ENCODE measurements at regions not wholly inside any gene's neighbourhood (a gene's known extent, or its start where the extent isn't known, plus 50 kb on each side); places are given as distances from the start of the nearest gene placed in this dataset.
"Not testable (repeated sequence)": the region's sequence is repeated elsewhere in the genome, so short reads cannot be mapped to it uniquely, and the experiment has no call there.

DNA sequence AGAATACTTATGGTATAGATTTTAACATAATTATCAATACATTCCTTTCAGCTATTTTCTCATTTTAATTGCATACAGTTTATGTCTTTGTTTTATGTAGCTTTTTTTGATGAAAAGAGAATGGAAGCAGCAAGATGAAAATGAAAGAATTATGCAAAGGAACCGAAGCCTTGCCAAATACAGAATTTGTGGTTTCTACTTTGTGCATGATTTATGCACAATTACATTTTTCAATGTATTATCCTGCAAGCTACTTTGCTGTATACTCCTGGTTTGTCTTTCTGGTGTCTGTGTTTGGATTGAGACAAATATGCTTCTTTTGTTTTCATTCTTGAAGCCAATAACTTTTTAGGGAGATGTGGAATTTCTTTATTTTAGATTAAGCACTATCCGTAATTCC lies 1642.6 kb upstream of the CELF4 start:
- DNase-seq: no peak

- DNase-seq: not testable (repeated sequence)
Measured at GRCh38 chr18:39206398-39207103, 1641.0 kb upstream of the CELF4 start.

- DNase-seq: no peak
Measured at GRCh38 chr18:39205565-39206195, 1640.1 kb upstream of the CELF4 start.

GRCh38 chr18:39200153-39200552 lies 1634.6 kb upstream of the CELF4 start:
- DNase-seq: no peak

- DNase-seq: no peak
Measured at GRCh38 chr18:39199231-39199855, 1633.7 kb upstream of the CELF4 start.

- no peak for DNase-seq
Measured at GRCh38 chr18:39198376-39198775, 1632.8 kb upstream of the CELF4 start.

DNA sequence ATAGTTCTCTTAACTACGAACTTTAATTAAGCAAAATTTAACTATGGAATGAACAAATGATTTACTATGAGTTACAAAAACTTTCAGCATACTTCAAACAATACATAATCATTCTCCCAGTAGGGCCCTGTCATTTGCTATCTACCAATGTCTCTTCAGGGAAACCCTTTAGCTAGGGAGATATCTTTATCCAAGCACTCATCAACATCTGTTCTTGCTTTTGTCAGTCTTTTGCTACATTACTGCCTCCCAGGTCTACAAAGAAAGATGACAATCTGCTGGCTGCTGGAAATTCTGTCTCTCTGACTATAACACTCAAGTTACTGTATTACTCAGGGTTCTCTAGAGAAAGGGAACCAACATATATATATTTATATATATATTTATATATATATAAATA lies 1626.3 kb upstream of the CELF4 start:
- no peak for DNase-seq

DNA sequence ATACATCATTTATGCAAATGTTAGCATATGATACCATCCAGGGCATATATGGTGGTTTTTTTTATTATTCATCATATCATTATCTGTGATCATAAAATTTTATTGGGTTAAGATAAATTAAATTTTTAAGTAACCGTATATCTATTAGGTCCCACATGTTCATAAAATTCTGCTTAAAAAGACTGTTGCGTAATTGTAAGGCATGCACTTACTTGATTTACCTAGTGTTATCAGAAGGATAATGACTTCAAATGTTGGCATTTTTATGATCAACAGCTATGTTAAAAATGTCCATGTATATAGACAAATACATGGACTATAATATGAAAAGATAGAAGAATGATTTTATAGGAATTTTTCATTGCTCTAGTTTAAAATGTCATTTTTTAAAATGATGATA lies 1625.5 kb upstream of the CELF4 start:
- DNase-seq: no peak

- no peak for DNase-seq
Measured at GRCh38 chr18:39190508-39190907, 1624.9 kb upstream of the CELF4 start.

- no peak for DNase-seq
Measured at GRCh38 chr18:39188278-39188677, 1622.7 kb upstream of the CELF4 start.

DNA sequence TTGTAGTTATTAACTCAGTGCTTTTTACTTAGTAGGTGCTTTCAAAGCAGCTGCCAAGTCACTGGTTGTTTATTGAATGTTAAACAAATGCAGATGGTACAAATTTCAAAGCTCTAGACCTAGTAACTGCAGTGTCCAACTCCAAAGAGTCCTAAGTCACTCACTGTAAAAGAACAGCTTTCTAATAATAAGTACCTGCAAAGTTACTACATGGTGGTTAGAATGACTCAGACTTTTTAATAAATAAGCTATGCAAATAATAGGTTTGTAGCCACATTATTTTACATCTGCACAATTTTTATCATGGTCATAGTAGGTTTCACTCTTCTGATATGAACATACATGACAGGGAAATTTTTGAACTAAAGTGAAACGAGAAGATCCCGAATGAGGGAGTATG lies 1620.4 kb upstream of the CELF4 start:
- DNase-seq: no peak

DNA sequence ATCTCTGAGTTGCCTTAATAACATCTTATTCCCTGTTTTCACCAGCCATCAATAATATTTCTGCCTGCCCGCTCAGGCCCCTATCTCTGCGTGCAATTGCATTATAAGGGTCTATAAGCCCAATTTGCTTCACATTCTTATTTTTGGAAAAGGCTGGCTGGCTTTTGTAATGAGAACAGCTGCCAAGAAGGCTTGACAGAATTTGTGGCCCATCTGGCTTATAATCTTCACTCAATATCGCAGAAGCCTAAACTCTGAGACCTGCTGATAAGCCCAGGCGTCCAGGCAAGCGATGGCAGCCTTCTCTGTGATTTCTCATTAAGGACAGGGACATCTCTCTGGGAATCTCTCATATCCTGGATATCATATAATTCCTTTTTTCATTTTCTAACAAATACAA lies 1618.6 kb upstream of the CELF4 start:
- no peak for DNase-seq

GRCh38 chr18:39178166-39178565 lies 1612.6 kb upstream of the CELF4 start:
- DNase-seq: no peak

- no peak for DNase-seq
Measured at GRCh38 chr18:39172695-39173421, 1607.3 kb upstream of the CELF4 start.

- no peak for DNase-seq
Measured at GRCh38 chr18:39168723-39169122, 1603.1 kb upstream of the CELF4 start.

- DNase-seq: no peak
Measured at GRCh38 chr18:39167990-39168389, 1602.4 kb upstream of the CELF4 start.

DNA sequence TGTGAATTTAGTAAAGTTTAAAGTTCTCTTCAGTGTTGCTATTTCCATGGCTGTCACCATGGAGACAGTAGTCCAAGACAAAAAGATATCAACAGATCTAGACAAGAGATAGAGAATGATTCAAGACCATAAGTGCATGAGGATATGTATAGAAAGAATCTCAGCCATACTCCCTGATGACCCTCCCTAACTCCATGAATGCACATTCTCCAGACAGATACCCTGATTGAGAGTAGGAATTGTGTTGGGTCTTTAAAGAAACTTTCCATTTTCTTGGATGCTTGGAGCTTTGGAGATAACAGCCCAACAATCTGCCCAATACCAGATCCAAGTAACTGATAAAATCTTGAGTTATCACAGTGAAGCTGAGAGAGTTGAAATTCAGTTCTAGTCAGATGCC lies 1601.2 kb upstream of the CELF4 start:
- DNase-seq: no peak

- no peak for DNase-seq
Measured at GRCh38 chr18:39162013-39162827, 1596.6 kb upstream of the CELF4 start.

DNA sequence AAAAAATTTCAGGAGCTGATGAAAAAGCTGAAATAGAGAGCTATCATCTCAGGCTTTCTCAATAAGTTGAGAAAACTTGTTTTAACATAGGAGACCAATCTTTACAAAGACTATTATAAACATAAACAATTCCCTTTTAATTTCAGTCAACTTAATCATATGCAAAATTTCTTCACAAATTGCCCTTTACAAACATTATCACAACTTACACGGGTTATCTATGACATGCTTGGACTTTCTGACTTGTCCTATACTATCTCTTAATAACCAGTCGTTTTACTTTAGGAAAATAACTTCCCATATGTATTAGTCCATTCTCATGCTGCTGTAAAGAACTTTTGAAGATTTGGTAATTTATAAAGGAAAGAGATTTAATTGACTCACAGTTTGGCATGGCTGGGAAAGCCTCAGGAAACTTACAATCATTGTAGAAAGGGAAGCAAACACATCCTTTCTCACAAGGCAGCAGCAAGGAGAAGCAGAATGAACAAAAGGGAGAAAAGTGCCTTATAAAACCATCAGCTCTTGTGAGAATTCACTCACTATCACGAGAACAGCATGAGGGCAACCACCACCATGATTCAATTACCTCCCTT lies 1583.7 kb upstream of the CELF4 start:
- DNase-seq: no peak

DNA sequence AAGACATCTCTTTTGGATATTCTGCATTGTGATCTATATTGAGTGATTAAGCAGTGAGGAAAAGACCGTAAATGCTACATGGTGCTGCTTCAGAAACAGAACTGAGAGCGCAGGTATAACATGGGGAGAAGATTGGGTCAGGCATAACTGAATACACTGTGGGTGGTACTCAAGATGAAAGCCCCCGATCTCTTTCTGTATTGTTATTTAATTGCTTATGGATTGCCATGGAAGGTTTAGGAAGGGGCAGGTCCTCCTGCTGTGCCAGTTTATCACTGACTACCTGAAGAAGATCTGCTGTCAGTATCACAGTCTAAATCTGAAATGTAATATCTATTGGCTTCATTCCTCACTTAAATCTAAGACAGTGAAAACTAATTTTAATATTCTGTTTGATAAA lies 1568.7 kb upstream of the CELF4 start:
- no peak for DNase-seq

- not testable (repeated sequence) for DNase-seq
Measured at GRCh38 chr18:39127538-39127937, 1561.9 kb upstream of the CELF4 start.

GRCh38 chr18:39113790-39114189 lies 1548.2 kb upstream of the CELF4 start:
- DNase-seq: no peak
